Neural cell (in vitro differentiated cells): ENCODE measurements at regions not wholly inside any gene's neighbourhood (a gene's known extent, or its start where the extent isn't known, plus 50 kb on each side); places are given as distances from the start of the nearest gene placed in this dataset.

Experiments
- H2AFZ ChIP-seq: fragments of 200-600, 300-800 bp; sonication (generic), shearing (Covaris generic); 2 replicates; pipeline ENCODE4 v1.6.0; 2014; ENCODE audit warnings: low read depth, mild to moderate bottlenecking, antibody characterized with exemption, low read length, moderate library complexity
- H3F3A ChIP-seq: fragments of 200-600 bp; shearing (Covaris generic); 2 replicates; pipeline ENCODE4 v1.6.1; 2016; ENCODE audit warnings: mild to moderate bottlenecking, moderate library complexity, mixed read lengths, antibody characterized with exemption, low read length; ENCODE audit not compliant: insufficient read depth, poor library complexity, severe bottlenecking
- H3K27ac ChIP-seq: fragments of 200-600, 300-800 bp; sonication (generic), shearing (Covaris generic); 2 replicates; pipeline ENCODE4 v1.5.1; 2014; ENCODE audit warnings: mild to moderate bottlenecking, low read length, moderate library complexity
- H3K27me3 ChIP-seq: fragments of 300-800, 200-600 bp; sonication (generic), shearing (Covaris generic); 2 replicates; pipeline ENCODE4 v1.6.0; 2014; ENCODE audit warnings: mild to moderate bottlenecking, low read depth, low read length, moderate library complexity; ENCODE audit not compliant: insufficient read depth
- H3K36me3 ChIP-seq: fragments of 300-800, 200-600 bp; sonication (generic), shearing (Covaris generic); 2 replicates; pipeline ENCODE4 v1.5.1; 2014; ENCODE audit warnings: mild to moderate bottlenecking, antibody characterized with exemption, low read length, moderate library complexity; ENCODE audit not compliant: insufficient read depth
- H3K4me2 ChIP-seq: fragments of 300-800, 200-600 bp; sonication (generic), shearing (Covaris generic); 2 replicates; pipeline ENCODE4 v1.6.0; 2014; ENCODE audit warnings: mild to moderate bottlenecking, low read length
- H3K4me3 ChIP-seq: fragments of 300-800, 200-600 bp; sonication (generic), shearing (Covaris generic); 2 replicates; pipeline ENCODE4 v1.5.1; 2014; ENCODE audit warnings: mild to moderate bottlenecking, low read length, moderate library complexity
- H3K79me2 ChIP-seq: fragments of 200-600 bp; shearing (Covaris generic); replicated peaks from 2 replicates; pipeline ENCODE4 v1.6.0; 2014; ENCODE audit warnings: mild to moderate bottlenecking, low read length, moderate library complexity; ENCODE audit not compliant: insufficient read depth
- H3K9ac ChIP-seq: fragments of 300-800, 200-600 bp; sonication (generic), shearing (Covaris generic); 2 replicates; pipeline ENCODE4 v1.6.1; 2016; ENCODE audit warnings: mild to moderate bottlenecking, low read length, mixed read lengths
- H3K9me2 ChIP-seq: fragments of 200-600 bp; shearing (Covaris generic); 2 replicates; pipeline ENCODE4 v1.6.1; 2016; ENCODE audit warnings: mild to moderate bottlenecking, low read length, mixed read lengths; ENCODE audit not compliant: insufficient read depth
- H3K9me3 ChIP-seq: fragments of 200-600, 300-800 bp; sonication (generic), shearing (Covaris generic); 2 replicates; pipeline ENCODE4 v1.6.1; 2016; ENCODE audit warnings: mild to moderate bottlenecking, mixed run types, low read length, moderate library complexity, mixed read lengths
- H4K20me1 ChIP-seq: fragments of 200-600 bp; shearing (Covaris generic); 2 replicates; pipeline ENCODE4 v1.6.1; 2016; ENCODE audit warnings: mild to moderate bottlenecking, mixed run types; ENCODE audit not compliant: insufficient read depth
- CTCF ChIP-seq: fragments of 450-650 bp; IDR thresholded peaks from 2 replicates; pipeline ENCODE4 v1.5.1; 2014; ENCODE audit warnings: antibody characterized with exemption, mild to moderate bottlenecking, moderate library complexity; ENCODE audit not compliant: poor library complexity, severe bottlenecking
- EP300 ChIP-seq: fragments of 450-650 bp; conservative IDR thresholded peaks from 2 replicates; pipeline ENCODE4 v1.6.1; 2014; ENCODE audit warnings: antibody characterized with exemption, mild to moderate bottlenecking, moderate library complexity; ENCODE audit not compliant: poor library complexity, severe bottlenecking
- EZH2 ChIP-seq: fragments of 200-600, 300-800 bp; shearing (Covaris generic), sonication (generic); IDR thresholded peaks from 2 replicates; pipeline ENCODE4 v1.6.1; 2014; ENCODE audit warnings: antibody characterized with exemption, low read length, borderline replicate concordance, mild to moderate bottlenecking; ENCODE audit not compliant: insufficient read depth, poor library complexity, severe bottlenecking
- MXI1 ChIP-seq: fragments of 450-650 bp; conservative IDR thresholded peaks from 2 replicates; pipeline ENCODE4 v1.6.1; 2014; ENCODE audit warnings: antibody characterized with exemption, mild to moderate bottlenecking; ENCODE audit not compliant: poor library complexity, severe bottlenecking
- POLR2AphosphoS5 ChIP-seq: IDR thresholded peaks from 2 replicates; pipeline ENCODE4 v1.6.1; 2012
- RAD21 ChIP-seq: fragments of 450-650 bp; conservative IDR thresholded peaks from 2 replicates; pipeline ENCODE4 v1.6.1; 2014; ENCODE audit warnings: antibody characterized with exemption, mild to moderate bottlenecking, moderate library complexity
- REST ChIP-seq: IDR thresholded peaks from 2 replicates; pipeline ENCODE4 v1.6.1; 2012; ENCODE audit warnings: borderline replicate concordance
- SMC3 ChIP-seq: fragments of 450-650 bp; conservative IDR thresholded peaks from 2 replicates; pipeline ENCODE4 v1.6.1; 2014; ENCODE audit warnings: antibody characterized with exemption, mild to moderate bottlenecking, moderate library complexity; ENCODE audit not compliant: poor library complexity
- TAF1 ChIP-seq: IDR thresholded peaks from 2 replicates; pipeline ENCODE4 v1.6.1; 2012; ENCODE audit warnings: low read depth

- no peaks in the 10 kb centered on the region for H3K36me3 ChIP-seq
- no peak overlapping the region for H2AFZ ChIP-seq
- TF ChIP-seq REST (no peak), CTCF (no peak), POLR2AphosphoS5 (no peak), MXI1 (no peak), TAF1 (no peak), EP300 (no peak), RAD21 (no peak), EZH2 (no peak), SMC3 (no peak)
- H3K4me2 ChIP-seq, result no peak overlapping the region
- H3K9ac ChIP-seq, result no peak overlapping the region
- H3K9me2 ChIP-seq, result no peaks in the 10 kb centered on the region
- H3K79me2 ChIP-seq, result no peaks in the 10 kb centered on the region
- no peak overlapping the region for H3K27ac ChIP-seq
- no peaks in the 10 kb centered on the region for H3F3A ChIP-seq
- no peaks in the 10 kb centered on the region for H3K9me3 ChIP-seq
- no peak overlapping the region for H3K4me3 ChIP-seq
- H4K20me1 ChIP-seq, result no peaks in the 10 kb centered on the region
- H3K27me3 ChIP-seq, result no peaks in the 10 kb centered on the region
Measured at GRCh38 chr6:142523515-142524375, 221.9 kb downstream of the ADGRG6 start.

GRCh38 chr6:142530566-142530965, 228.8 kb downstream of the ADGRG6 start:
- Histone ChIP-seq H3K27me3 (no peaks in the 10 kb centered on the region), H3K9ac (no peak overlapping the region), H2AFZ (no peak overlapping the region), H3K4me2 (no peak overlapping the region), H3K9me3 (no peaks in the 10 kb centered on the region), H4K20me1 (no peaks in the 10 kb centered on the region), H3K27ac (no peak overlapping the region), H3K36me3 (no peaks in the 10 kb centered on the region), H3F3A (no peaks in the 10 kb centered on the region), H3K79me2 (no peaks in the 10 kb centered on the region), H3K4me3 (no peak overlapping the region), H3K9me2 (no peaks in the 10 kb centered on the region)
- TF ChIP-seq CTCF (no peak), RAD21 (no peak)
